ENCODE measurements at regions not wholly inside any gene's neighbourhood (a gene's known extent, or its start where the extent isn't known, plus 50 kb on each side); places are given as distances from the start of the nearest gene placed in this dataset.
"Not testable (repeated sequence)": the region's sequence is repeated elsewhere in the genome, so short reads cannot be mapped to it uniquely, and the experiment has no call there.

DNA sequence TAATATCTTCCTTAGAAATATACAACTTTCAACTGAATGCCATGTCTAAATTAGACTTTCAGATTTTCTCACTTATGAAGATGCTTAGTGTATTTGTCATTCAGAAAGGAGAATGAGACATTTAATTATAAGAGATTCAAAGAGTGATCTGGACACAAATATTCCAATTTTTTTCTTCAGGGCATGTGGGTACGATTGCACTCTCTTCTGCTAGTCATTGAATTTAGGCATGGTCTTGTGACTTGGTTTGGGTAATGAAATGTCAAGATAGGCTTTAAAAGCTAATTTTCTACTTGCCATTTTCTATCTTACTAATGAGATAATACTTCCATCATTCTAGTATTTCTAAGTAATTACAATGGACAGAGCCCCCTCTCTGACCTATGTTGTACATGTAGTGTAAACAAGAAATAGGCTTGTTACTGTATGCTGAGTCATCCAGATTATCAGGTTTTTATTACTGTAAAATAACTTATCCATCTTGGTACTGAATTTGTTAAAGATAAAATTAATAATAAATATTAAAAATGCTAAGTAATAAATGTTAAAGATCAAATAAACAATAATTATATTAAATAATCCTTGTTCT lies 770.8 kb upstream of the BCHE start:
- DNase-seq (ENCODE audit: insufficient read length, low spot score) (no peak), FAIRE-seq (no peak)
- TF ChIP-seq POLR2AphosphoS5 (IDR thresholded peaks at IDR 0.05; ENCODE audit: low read depth, low read length) = no peak
- TF ChIP-seq POU2F2 (IDR thresholded peaks at IDR 0.05; ENCODE audit: low read depth, low read length) = no peak
- no peak for TF ChIP-seq POLR2A (IDR thresholded peaks at IDR 0.05; ENCODE audit: low read depth, low read length)
- TF ChIP-seq SPI1 (IDR thresholded peaks at IDR 0.05; ENCODE audit: low read depth, low read length) = no peak
- no peak for TF ChIP-seq PAX5 (IDR thresholded peaks at IDR 0.05; ENCODE audit: insufficient read depth, low read length, severe bottlenecking)
- no peak for TF ChIP-seq TAF1 (IDR thresholded peaks at IDR 0.05; ENCODE audit: low read depth, low read length)

DNA sequence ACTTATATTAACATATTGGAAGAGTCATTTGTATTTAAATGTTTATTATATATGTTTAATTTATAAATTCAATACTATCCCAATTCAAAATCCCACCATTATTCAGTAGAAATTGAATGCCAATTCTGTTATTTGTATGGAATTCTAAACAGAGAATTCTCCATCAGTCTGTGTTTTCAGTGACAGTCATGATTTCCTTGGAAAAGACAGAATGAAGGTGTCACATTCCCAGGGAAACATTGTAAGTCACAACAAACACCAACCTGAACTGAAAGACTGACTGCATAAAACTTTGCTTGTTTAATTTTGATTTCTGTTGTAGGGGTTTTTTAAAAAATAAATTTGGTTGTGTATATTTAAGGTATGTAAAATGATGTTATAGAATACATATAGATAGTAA lies 769.8 kb upstream of the BCHE start:
- FAIRE-seq = no peak
- TF ChIP-seq PAX5 (IDR thresholded peaks at IDR 0.05; ENCODE audit: insufficient read depth, low read length, severe bottlenecking) = no peak
- no peak for TF ChIP-seq POLR2A (IDR thresholded peaks at IDR 0.05; ENCODE audit: low read depth, low read length)
- no peak for TF ChIP-seq TAF1 (IDR thresholded peaks at IDR 0.05; ENCODE audit: low read depth, low read length)
- TF ChIP-seq POLR2AphosphoS5 (IDR thresholded peaks at IDR 0.05; ENCODE audit: low read depth, low read length) = no peak
- TF ChIP-seq SPI1 (IDR thresholded peaks at IDR 0.05; ENCODE audit: low read depth, low read length) = no peak
- no peak for TF ChIP-seq POU2F2 (IDR thresholded peaks at IDR 0.05; ENCODE audit: low read depth, low read length)
- no peak for DNase-seq (ENCODE audit: insufficient read length, low spot score)

DNA sequence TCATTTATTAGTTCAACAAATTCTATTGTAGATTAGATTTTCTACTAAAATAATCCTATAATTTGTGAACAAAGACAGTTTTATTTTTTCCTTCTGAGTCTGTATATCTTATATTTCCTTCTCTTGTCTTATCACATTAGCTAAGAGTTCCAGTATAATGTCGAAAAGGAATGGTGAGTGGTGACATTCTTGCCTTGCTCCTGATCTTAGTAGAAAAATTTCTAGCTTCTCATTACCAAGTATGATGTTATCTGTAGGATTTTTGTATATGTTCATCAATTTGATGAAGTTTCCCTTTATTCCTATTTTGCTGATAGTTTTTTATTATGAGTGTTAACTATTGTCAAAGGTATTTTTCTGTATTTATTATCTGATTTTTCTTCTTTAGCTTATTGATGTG lies 756.6 kb upstream of the BCHE start:
- FAIRE-seq (no peak), DNase-seq (ENCODE audit: insufficient read length, low spot score) (no peak)
- TF ChIP-seq POLR2AphosphoS5 (IDR thresholded peaks at IDR 0.05; ENCODE audit: low read depth, low read length) = no peak
- no peak for TF ChIP-seq TAF1 (IDR thresholded peaks at IDR 0.05; ENCODE audit: low read depth, low read length)
- TF ChIP-seq POLR2A (IDR thresholded peaks at IDR 0.05; ENCODE audit: low read depth, low read length) = no peak
- TF ChIP-seq SPI1 (IDR thresholded peaks at IDR 0.05; ENCODE audit: low read depth, low read length) = no peak
- no peak for TF ChIP-seq PAX5 (IDR thresholded peaks at IDR 0.05; ENCODE audit: insufficient read depth, low read length, severe bottlenecking)
- no peak for TF ChIP-seq POU2F2 (IDR thresholded peaks at IDR 0.05; ENCODE audit: low read depth, low read length)

DNA sequence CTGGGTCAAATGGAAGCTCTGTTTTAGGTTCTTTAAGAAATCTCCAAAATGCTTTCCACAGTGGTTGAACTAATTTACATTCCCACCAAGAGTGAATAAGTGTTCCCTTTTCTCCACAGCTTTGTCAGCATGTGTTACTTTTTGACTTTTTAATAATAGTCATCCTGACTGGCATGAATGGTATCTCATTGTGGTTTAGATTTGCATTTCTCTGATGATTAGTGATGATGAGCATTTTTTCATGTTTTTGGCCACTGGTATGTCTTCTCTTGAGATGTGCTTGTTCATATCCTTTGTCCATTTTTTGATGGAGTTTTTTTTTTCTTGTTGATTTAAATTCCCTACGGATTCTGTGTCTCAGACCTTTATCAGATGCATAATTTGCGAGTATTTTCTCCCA lies 745.0 kb upstream of the BCHE start:
- DNase-seq (ENCODE audit: insufficient read length, low spot score) (no peak), FAIRE-seq (no peak)
- no peak for TF ChIP-seq POU2F2 (IDR thresholded peaks at IDR 0.05; ENCODE audit: low read depth, low read length)
- TF ChIP-seq TAF1 (IDR thresholded peaks at IDR 0.05; ENCODE audit: low read depth, low read length) = no peak
- no peak for TF ChIP-seq PAX5 (IDR thresholded peaks at IDR 0.05; ENCODE audit: insufficient read depth, low read length, severe bottlenecking)

DNA sequence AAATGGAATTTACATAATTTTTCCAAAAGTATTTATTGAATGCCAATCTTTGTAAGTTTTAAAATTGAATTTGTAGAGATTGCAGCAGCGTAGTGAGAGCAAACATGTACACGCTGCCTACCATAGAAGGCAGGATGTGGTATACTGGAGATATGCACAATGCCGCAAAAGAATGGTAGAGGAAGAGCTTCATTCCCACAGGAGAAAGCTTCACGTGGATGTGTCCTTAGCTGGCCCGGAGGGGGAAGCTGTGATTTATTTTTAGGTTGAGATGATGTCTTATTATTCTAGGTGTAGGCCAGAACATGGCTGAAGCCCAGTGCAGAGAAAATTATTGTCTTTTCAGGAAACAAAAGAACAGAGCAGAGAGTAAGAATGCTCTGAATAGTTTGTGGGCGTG lies 743.3 kb upstream of the BCHE start:
- FAIRE-seq (no peak), DNase-seq (ENCODE audit: insufficient read length, low spot score) (no peak)
- TF ChIP-seq TAF1 (IDR thresholded peaks at IDR 0.05; ENCODE audit: low read depth, low read length) (no peak), SPI1 (IDR thresholded peaks at IDR 0.05; ENCODE audit: low read depth, low read length) (no peak), POLR2A (IDR thresholded peaks at IDR 0.05; ENCODE audit: low read depth, low read length) (no peak), PAX5 (IDR thresholded peaks at IDR 0.05; ENCODE audit: insufficient read depth, low read length, severe bottlenecking) (no peak), POU2F2 (IDR thresholded peaks at IDR 0.05; ENCODE audit: low read depth, low read length) (no peak), POLR2AphosphoS5 (IDR thresholded peaks at IDR 0.05; ENCODE audit: low read depth, low read length) (no peak)

DNA sequence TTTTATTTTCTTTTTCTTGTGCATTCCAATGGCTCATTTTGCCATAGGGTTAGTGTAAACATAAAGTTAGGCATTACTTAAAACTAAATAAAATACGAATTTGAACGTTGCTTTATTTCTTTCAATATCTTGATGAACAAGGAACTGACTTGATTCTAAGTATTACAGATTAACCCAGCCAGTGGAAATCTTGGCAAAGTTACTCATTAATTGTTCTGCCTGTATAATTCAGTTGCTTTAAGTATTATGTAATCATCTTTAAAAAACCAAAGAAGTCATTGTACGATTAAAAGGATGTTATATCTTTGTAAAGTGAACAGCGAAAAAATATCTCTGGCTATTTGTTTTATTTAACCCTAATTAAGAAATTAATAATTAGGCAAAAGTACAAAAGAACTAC lies 737.9 kb upstream of the BCHE start:
- no peak for TF ChIP-seq TAF1 (IDR thresholded peaks at IDR 0.05; ENCODE audit: low read depth, low read length)
- TF ChIP-seq PAX5 (IDR thresholded peaks at IDR 0.05; ENCODE audit: insufficient read depth, low read length, severe bottlenecking) = no peak
- TF ChIP-seq POLR2AphosphoS5 (IDR thresholded peaks at IDR 0.05; ENCODE audit: low read depth, low read length) = no peak
- TF ChIP-seq POU2F2 (IDR thresholded peaks at IDR 0.05; ENCODE audit: low read depth, low read length) = no peak
- TF ChIP-seq SPI1 (IDR thresholded peaks at IDR 0.05; ENCODE audit: low read depth, low read length) = no peak
- TF ChIP-seq POLR2A (IDR thresholded peaks at IDR 0.05; ENCODE audit: low read depth, low read length) = no peak
- DNase-seq (ENCODE audit: insufficient read length, low spot score) = no peak
- FAIRE-seq = no peak

DNA sequence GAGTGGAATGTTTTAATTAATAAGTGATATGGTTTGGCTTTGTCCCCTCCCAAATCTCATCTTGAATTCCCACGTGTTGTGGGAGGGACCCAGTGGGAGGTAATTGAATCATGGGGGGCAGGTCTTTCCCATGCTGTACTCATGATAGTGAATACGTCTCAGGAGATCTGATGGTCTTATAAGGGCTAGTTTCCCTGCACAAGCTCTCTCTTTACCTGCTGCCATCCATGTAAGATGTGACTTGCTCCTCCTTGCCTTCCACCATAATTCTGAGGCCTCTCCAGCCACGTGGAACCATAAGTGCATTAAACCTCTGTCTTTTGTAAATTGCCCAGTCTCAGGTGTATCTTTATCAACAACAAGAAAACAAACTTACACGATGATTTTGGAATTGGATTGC lies 734.5 kb upstream of the BCHE start:
- DNase-seq (ENCODE audit: insufficient read length, low spot score); FAIRE-seq: not testable (repeated sequence)

DNA sequence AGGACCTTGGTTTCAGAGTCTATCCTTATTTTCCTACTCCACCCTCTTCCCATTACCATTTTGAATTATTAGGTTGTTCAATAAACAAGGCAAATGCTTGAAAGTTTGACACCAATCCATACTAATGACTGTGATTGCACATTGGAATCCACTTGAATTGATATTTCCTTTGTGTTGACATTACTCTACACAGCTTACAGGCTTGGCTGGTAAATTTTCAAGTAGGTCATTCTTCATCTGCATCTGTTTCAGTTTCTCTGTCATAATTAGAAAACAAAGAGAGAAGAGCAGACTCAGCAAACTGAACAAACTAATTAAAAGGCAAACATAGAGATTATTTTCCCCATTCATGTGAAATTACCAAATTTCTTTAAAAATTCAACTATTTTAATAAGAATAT lies 732.9 kb upstream of the BCHE start:
- TF ChIP-seq TAF1 (IDR thresholded peaks at IDR 0.05; ENCODE audit: low read depth, low read length) (no peak), SPI1 (IDR thresholded peaks at IDR 0.05; ENCODE audit: low read depth, low read length) (no peak), POU2F2 (IDR thresholded peaks at IDR 0.05; ENCODE audit: low read depth, low read length) (no peak), POLR2A (IDR thresholded peaks at IDR 0.05; ENCODE audit: low read depth, low read length) (no peak), PAX5 (IDR thresholded peaks at IDR 0.05; ENCODE audit: insufficient read depth, low read length, severe bottlenecking) (no peak), POLR2AphosphoS5 (IDR thresholded peaks at IDR 0.05; ENCODE audit: low read depth, low read length) (no peak)
- FAIRE-seq = no peak
- DNase-seq (ENCODE audit: insufficient read length, low spot score) = no peak

DNA sequence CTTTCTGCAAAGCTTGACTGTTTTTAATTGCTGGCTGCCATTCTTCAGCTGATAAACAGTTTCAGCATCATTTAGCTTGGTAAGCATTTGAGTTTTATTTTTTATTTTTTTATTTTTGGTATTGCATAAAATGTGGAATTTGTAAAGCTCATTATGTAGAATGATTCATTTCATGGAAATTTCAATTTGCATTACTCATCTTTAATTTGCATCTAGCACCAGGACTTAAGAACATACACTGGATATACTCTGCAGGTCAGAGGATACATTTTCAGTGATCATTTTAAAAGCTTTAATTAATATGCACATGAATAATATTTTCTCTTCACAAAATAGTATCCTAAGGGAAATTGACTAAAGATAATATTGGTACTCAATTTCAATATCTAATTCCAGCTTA lies 732.4 kb upstream of the BCHE start:
- DNase-seq (ENCODE audit: insufficient read length, low spot score) (no peak), FAIRE-seq (no peak)

DNA sequence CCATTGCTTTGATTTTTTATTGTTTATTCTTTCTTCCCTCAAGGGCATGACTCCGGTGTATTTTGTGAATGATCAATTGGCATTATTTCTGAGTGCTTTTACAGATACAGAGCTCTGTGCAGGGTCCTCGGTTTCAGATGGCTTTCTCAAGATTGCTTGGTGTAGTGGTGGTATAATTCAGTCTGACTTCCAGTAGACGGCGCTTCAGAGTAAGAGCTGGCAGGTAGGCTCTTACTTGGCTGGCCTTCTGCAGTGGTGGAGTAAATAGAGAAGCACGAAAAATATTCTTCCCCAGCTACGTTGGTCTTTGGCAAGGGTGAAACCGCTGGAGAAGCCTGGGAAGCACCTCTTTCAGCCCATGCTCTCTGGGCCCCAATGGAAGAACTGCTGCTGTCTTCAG lies 723.0 kb upstream of the BCHE start:
- FAIRE-seq (no peak), DNase-seq (ENCODE audit: insufficient read length, low spot score) (no peak)
- no peak for TF ChIP-seq POLR2A (IDR thresholded peaks at IDR 0.05; ENCODE audit: low read depth, low read length)
- TF ChIP-seq POLR2AphosphoS5 (IDR thresholded peaks at IDR 0.05; ENCODE audit: low read depth, low read length) = no peak
- TF ChIP-seq SPI1 (IDR thresholded peaks at IDR 0.05; ENCODE audit: low read depth, low read length) = no peak
- no peak for TF ChIP-seq PAX5 (IDR thresholded peaks at IDR 0.05; ENCODE audit: insufficient read depth, low read length, severe bottlenecking)
- no peak for TF ChIP-seq POU2F2 (IDR thresholded peaks at IDR 0.05; ENCODE audit: low read depth, low read length)
- TF ChIP-seq TAF1 (IDR thresholded peaks at IDR 0.05; ENCODE audit: low read depth, low read length) = no peak

More for the DNA sequence above, 732.4 kb upstream of the BCHE start:
- no peak for TF ChIP-seq TAF1 (IDR thresholded peaks at IDR 0.05; ENCODE audit: low read depth, low read length)
- no peak for TF ChIP-seq SPI1 (IDR thresholded peaks at IDR 0.05; ENCODE audit: low read depth, low read length)
- no peak for TF ChIP-seq POLR2AphosphoS5 (IDR thresholded peaks at IDR 0.05; ENCODE audit: low read depth, low read length)
- TF ChIP-seq PAX5 (IDR thresholded peaks at IDR 0.05; ENCODE audit: insufficient read depth, low read length, severe bottlenecking) = no peak
- TF ChIP-seq POU2F2 (IDR thresholded peaks at IDR 0.05; ENCODE audit: low read depth, low read length) = no peak
- TF ChIP-seq POLR2A (IDR thresholded peaks at IDR 0.05; ENCODE audit: low read depth, low read length) = no peak
